ENCODE measurements at regions not wholly inside any gene's neighbourhood (a gene's known extent, or its start where the extent isn't known, plus 50 kb on each side); places are given as distances from the start of the nearest gene placed in this dataset.

DNA sequence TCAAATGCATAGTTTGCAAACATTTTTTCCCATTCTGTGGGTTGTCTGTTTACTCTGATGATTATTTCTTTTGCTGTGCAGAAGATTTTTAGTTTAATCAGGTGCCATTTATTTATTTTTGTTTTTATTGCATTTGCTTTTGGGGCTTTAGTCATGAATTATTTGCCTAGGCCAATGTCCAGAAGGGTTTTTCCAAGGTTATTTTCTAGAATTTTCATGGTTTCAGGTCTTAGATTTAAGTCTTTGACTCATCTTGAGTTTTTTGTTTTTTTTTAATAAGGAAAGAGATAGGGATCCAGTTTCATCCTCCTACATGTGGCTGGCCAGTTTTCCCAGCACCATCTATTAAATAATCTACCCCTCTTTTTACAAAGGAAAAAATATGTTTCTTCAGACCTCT is 57.2 kb upstream of the TMEM260 start:
- no peak overlapping the region for H3K4me3 ChIP-seq (ENCODE audit: low read length)
- TF ChIP-seq, protein P1, sequence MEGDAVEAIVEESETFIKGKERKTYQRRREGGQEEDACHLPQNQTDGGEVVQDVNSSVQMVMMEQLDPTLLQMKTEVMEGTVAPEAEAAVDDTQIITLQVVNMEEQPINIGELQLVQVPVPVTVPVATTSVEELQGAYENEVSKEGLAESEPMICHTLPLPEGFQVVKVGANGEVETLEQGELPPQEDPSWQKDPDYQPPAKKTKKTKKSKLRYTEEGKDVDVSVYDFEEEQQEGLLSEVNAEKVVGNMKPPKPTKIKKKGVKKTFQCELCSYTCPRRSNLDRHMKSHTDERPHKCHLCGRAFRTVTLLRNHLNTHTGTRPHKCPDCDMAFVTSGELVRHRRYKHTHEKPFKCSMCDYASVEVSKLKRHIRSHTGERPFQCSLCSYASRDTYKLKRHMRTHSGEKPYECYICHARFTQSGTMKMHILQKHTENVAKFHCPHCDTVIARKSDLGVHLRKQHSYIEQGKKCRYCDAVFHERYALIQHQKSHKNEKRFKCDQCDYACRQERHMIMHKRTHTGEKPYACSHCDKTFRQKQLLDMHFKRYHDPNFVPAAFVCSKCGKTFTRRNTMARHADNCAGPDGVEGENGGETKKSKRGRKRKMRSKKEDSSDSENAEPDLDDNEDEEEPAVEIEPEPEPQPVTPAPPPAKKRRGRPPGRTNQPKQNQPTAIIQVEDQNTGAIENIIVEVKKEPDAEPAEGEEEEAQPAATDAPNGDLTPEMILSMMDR (IDR thresholded peaks at IDR 0.05; ENCODE audit: insufficient read depth, low read depth, low read length, missing control alignments), result no peak
- DNase-seq (ENCODE audit: low read depth), result no peak

DNA sequence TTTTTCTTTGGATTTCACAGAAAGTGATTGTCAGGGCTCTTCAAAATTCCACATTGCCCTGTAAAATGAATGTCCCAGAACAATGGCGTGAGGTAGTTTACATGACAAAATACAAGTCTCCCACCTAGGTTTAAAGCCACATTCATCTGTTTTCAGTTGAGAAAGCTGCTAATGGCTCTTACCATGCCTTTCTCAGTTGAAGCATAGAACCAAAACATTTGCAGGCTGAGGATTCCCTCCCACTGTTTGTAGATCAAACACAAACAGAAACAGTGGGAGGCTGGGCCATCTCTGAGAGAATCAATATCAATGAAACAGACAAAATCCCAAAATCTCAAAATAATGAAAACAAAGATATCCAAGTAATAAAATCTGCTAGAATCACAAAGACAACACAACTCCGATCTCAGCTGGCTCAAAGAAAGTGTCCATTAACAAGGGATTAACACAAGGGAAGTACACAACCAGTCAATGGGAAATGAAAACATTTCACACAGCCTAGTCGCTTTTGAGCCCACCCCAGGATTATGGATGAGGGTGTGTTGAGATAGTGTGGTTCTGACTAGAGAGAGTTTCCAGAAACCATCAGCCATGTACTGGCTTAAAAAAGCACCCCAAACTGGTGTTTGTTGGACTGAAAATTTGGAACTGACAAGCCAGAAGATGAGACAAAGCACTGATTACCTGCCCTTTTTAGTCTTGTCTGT is 54.5 kb upstream of the TMEM260 start:
- no peak overlapping the region for H3K4me3 ChIP-seq (ENCODE audit: low read length)
- TF ChIP-seq, protein P1 (IDR thresholded peaks at IDR 0.05; ENCODE audit: insufficient read depth, low read depth, low read length, missing control alignments), result no peak
- DNase-seq (ENCODE audit: low read depth), result no peak

DNA sequence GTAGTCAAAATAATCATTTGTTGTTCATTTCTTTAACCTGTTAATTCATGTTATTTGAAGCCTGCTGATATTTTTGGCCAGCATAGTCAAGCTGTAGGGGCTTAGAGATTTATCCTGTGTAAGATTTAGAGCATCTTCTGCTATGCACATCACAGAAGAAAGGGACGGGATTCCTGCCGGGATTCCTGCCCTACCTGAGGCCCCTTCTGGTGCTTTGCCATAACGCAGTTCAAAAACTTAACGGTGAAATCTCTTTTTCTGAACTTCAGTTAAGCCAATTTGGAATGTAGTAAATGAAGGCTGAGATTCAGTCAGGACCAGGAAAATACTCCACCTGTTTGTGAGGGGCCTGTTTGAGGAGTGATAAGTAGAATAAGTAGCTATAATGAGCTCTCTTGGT is 50.7 kb upstream of the TMEM260 start:
- H3K4me3 ChIP-seq (ENCODE audit: low read length), result no peak overlapping the region
- TF ChIP-seq, protein P1 (IDR thresholded peaks at IDR 0.05; ENCODE audit: insufficient read depth, low read depth, low read length, missing control alignments), result no peak
- DNase-seq (ENCODE audit: low read depth), result no peak

All from epithelial cell of esophagus (primary cell).